GM23338 (cell line): ENCODE measurements at regions not wholly inside any gene's neighbourhood (a gene's known extent, or its start where the extent isn't known, plus 50 kb on each side); places are given as distances from the start of the nearest gene placed in this dataset.
"Not testable (repeated sequence)": the region's sequence is repeated elsewhere in the genome, so short reads cannot be mapped to it uniquely, and the experiment has no call there.

Source experiments
- CREB1 ChIP-seq: fragments of 250-450 bp; sonication (Bioruptor Pico); IDR thresholded peaks from 2 replicates; pipeline ENCODE4 v1.5.0; 2020; ENCODE audit warnings: low read depth, mild to moderate bottlenecking, moderate library complexity
- CTCF ChIP-seq, 2 experiments: fragments of 200-600 bp in 1 of 2; sonication (generic) in 1 of 2; conservative IDR thresholded peaks; 2 replicates each; pipeline versions ENCODE4 v1.5.1 to v1.6.1; 2016 to 2017; ENCODE audit warnings: antibody characterized with exemption in 2 of 2, low read depth in 2 of 2, mild to moderate bottlenecking in 2 of 2, moderate library complexity in 1 of 2
- ETS1 ChIP-seq: IDR thresholded peaks from 2 replicates; pipeline ENCODE4 v1.6.1; 2016; ENCODE audit warnings: antibody characterized with exemption
- EZH2 ChIP-seq: fragments of 200-600 bp; sonication (generic); IDR thresholded peaks from one replicate; pipeline ENCODE4 v1.8.0; 2017; ENCODE audit warnings: antibody characterized with exemption, mild to moderate bottlenecking, low read depth; ENCODE audit not compliant: unreplicated experiment
- EZH2phosphoT487 ChIP-seq: fragments of 200-600 bp; sonication (generic); IDR thresholded peaks from one replicate; pipeline ENCODE4 v1.8.1; 2018; ENCODE audit warnings: antibody characterized with exemption; ENCODE audit not compliant: unreplicated experiment
- JUNB ChIP-seq: IDR thresholded peaks from one replicate; pipeline ENCODE4 v1.6.1; 2016; ENCODE audit warnings: antibody characterized with exemption; ENCODE audit not compliant: unreplicated experiment
- POLR2AphosphoS5 ChIP-seq: IDR thresholded peaks from 2 replicates; pipeline ENCODE4 v1.6.1; 2016; ENCODE audit warnings: antibody characterized with exemption, low read depth
- STAT1 ChIP-seq: IDR thresholded peaks from one replicate; pipeline ENCODE4 v1.6.1; 2016; ENCODE audit warnings: antibody characterized with exemption; ENCODE audit not compliant: unreplicated experiment
- ZNF114 ChIP-seq: fragments of 250-450 bp; sonication (Bioruptor Pico); IDR thresholded peaks from 2 replicates; pipeline ENCODE4 v1.5.0; 2020; ENCODE audit warnings: mild to moderate bottlenecking, moderate library complexity
- ZNF331 ChIP-seq: fragments of 250-450 bp; sonication (Bioruptor Pico); IDR thresholded peaks from 2 replicates; pipeline ENCODE4 v1.5.0; 2020; ENCODE audit warnings: low read depth, mild to moderate bottlenecking, moderate library complexity
- TF ChIP-seq, protein P1 (sequence below): IDR thresholded peaks from one replicate; pipeline ENCODE4 v1.6.1; 2018; ENCODE audit warnings: antibody characterized with exemption; ENCODE audit not compliant: unreplicated experiment
- TF ChIP-seq, protein P2 (sequence below): fragments of 250-450 bp; sonication (Bioruptor Pico); IDR thresholded peaks from 2 replicates; pipeline ENCODE4 v1.5.0; 2020; ENCODE audit warnings: mild to moderate bottlenecking, moderate library complexity

- not testable (repeated sequence) for TF ChIP-seq CTCF (conservative IDR thresholded peaks at IDR 0.05; ENCODE audit: low read depth in 2 of 2); EZH2; EZH2phosphoT487; POLR2AphosphoS5; ZNF114 (CRISPR knock-in tag); ZNF331 (CRISPR knock-in tag); CREB1 (CRISPR knock-in tag); STAT1; JUNB; ETS1
- TF ChIP-seq, protein P1, sequence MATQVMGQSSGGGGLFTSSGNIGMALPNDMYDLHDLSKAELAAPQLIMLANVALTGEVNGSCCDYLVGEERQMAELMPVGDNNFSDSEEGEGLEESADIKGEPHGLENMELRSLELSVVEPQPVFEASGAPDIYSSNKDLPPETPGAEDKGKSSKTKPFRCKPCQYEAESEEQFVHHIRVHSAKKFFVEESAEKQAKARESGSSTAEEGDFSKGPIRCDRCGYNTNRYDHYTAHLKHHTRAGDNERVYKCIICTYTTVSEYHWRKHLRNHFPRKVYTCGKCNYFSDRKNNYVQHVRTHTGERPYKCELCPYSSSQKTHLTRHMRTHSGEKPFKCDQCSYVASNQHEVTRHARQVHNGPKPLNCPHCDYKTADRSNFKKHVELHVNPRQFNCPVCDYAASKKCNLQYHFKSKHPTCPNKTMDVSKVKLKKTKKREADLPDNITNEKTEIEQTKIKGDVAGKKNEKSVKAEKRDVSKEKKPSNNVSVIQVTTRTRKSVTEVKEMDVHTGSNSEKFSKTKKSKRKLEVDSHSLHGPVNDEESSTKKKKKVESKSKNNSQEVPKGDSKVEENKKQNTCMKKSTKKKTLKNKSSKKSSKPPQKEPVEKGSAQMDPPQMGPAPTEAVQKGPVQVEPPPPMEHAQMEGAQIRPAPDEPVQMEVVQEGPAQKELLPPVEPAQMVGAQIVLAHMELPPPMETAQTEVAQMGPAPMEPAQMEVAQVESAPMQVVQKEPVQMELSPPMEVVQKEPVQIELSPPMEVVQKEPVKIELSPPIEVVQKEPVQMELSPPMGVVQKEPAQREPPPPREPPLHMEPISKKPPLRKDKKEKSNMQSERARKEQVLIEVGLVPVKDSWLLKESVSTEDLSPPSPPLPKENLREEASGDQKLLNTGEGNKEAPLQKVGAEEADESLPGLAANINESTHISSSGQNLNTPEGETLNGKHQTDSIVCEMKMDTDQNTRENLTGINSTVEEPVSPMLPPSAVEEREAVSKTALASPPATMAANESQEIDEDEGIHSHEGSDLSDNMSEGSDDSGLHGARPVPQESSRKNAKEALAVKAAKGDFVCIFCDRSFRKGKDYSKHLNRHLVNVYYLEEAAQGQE, result not testable (repeated sequence)
- TF ChIP-seq, protein P2, sequence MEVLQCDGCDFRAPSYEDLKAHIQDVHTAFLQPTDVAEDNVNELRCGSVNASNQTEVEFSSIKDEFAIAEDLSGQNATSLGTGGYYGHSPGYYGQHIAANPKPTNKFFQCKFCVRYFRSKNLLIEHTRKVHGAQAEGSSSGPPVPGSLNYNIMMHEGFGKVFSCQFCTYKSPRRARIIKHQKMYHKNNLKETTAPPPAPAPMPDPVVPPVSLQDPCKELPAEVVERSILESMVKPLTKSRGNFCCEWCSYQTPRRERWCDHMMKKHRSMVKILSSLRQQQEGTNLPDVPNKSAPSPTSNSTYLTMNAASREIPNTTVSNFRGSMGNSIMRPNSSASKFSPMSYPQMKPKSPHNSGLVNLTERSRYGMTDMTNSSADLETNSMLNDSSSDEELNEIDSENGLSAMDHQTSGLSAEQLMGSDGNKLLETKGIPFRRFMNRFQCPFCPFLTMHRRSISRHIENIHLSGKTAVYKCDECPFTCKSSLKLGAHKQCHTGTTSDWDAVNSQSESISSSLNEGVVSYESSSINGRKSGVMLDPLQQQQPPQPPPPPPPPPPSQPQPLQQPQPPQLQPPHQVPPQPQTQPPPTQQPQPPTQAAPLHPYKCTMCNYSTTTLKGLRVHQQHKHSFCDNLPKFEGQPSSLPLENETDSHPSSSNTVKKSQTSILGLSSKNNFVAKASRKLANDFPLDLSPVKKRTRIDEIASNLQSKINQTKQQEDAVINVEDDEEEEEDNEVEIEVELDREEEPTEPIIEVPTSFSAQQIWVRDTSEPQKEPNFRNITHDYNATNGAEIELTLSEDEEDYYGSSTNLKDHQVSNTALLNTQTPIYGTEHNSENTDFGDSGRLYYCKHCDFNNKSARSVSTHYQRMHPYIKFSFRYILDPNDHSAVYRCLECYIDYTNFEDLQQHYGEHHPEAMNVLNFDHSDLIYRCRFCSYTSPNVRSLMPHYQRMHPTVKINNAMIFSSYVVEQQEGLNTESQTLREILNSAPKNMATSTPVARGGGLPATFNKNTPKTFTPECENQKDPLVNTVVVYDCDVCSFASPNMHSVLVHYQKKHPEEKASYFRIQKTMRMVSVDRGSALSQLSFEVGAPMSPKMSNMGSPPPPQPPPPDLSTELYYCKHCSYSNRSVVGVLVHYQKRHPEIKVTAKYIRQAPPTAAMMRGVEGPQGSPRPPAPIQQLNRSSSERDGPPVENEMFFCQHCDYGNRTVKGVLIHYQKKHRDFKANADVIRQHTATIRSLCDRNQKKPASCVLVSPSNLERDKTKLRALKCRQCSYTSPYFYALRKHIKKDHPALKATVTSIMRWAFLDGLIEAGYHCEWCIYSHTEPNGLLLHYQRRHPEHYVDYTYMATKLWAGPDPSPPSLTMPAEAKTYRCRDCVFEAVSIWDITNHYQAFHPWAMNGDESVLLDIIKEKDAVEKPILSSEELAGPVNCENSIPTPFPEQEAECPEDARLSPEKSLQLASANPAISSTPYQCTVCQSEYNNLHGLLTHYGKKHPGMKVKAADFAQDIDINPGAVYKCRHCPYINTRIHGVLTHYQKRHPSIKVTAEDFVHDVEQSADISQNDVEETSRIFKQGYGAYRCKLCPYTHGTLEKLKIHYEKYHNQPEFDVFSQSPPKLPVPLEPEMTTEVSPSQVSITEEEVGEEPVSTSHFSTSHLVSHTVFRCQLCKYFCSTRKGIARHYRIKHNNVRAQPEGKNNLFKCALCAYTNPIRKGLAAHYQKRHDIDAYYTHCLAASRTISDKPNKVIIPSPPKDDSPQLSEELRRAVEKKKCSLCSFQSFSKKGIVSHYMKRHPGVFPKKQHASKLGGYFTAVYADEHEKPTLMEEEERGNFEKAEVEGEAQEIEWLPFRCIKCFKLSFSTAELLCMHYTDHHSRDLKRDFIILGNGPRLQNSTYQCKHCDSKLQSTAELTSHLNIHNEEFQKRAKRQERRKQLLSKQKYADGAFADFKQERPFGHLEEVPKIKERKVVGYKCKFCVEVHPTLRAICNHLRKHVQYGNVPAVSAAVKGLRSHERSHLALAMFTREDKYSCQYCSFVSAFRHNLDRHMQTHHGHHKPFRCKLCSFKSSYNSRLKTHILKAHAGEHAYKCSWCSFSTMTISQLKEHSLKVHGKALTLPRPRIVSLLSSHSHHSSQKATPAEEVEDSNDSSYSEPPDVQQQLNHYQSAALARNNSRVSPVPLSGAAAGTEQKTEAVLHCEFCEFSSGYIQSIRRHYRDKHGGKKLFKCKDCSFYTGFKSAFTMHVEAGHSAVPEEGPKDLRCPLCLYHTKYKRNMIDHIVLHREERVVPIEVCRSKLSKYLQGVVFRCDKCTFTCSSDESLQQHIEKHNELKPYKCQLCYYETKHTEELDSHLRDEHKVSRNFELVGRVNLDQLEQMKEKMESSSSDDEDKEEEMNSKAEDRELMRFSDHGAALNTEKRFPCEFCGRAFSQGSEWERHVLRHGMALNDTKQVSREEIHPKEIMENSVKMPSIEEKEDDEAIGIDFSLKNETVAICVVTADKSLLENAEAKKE, result not testable (repeated sequence)
Measured at GRCh38 chr2:78262089-78262488, 739.9 kb upstream of the LRRTM4 start.
